Panc1 (cell line): ENCODE measurements at regions not wholly inside any gene's neighbourhood (a gene's known extent, or its start where the extent isn't known, plus 50 kb on each side); places are given as distances from the start of the nearest gene placed in this dataset.

Source experiments
- ATAC-seq: fragments of 200-7000 bp; cut with Tn5 transposase; 2 replicates; pipeline ENCODE4 v1.9.1; 2020; ENCODE audit warnings: mild to moderate bottlenecking, moderate library complexity
- BruUV-seq: library from RNA; stranded (reverse); fragments of 400-500 nt; replicated peaks from 2 replicates; lab custom pipeline; 2021; lab: Mats Ljungman, UMichigan
- CTCF ChIA-PET: fragments of 300-600 bp; sonication (Branson Sonifier 250); formaldehyde crosslinking; loops from one replicate; lab custom pipeline; 2022; ENCODE audit warnings: antibody characterized with exemption; lab: Charles Lee
- POLR2A ChIA-PET: fragments of 300-600 bp; sonication (Branson Sonifier 250); formaldehyde crosslinking; loops from one replicate; lab custom pipeline; 2022; ENCODE audit warnings: antibody characterized with exemption; lab: Charles Lee
- DNase-seq: peaks from one replicate; pipeline ENCODE4 v3.0.0-alpha.2; 2010; ENCODE audit warnings: low read depth, low spot score
- H3K27ac ChIP-seq: 2 replicates; pipeline ENCODE4 v1.5.1; 2011; ENCODE audit warnings: mild to moderate bottlenecking, low read length, inconsistent platforms
- H3K27me3 ChIP-seq: fragments of 200-500 bp; sonication (Bioruptor generic); 2 replicates; pipeline ENCODE4 v1.6.0; 2014; ENCODE audit warnings: low read length, inconsistent platforms; ENCODE audit not compliant: control insufficient read depth, insufficient read depth
- H3K36me3 ChIP-seq: fragments of 200-500 bp; sonication (Bioruptor generic); 2 replicates; pipeline ENCODE4 v1.5.1; 2014; ENCODE audit warnings: inconsistent platforms, mild to moderate bottlenecking, low read length, moderate library complexity; ENCODE audit not compliant: control insufficient read depth, insufficient read depth
- H3K4me1 ChIP-seq: 2 replicates; pipeline ENCODE4 v1.5.1; 2011; ENCODE audit warnings: inconsistent platforms, mild to moderate bottlenecking, low read length, moderate library complexity; ENCODE audit not compliant: control insufficient read depth, insufficient read depth
- H3K4me3 ChIP-seq, 2 experiments: 2 replicates each; pipeline ENCODE4 v1.5.1; 2011 to 2012; ENCODE audit warnings: low read depth in 2 of 2, low read length in 2 of 2, mild to moderate bottlenecking in 2 of 2, inconsistent platforms in 1 of 2, moderate library complexity in 1 of 2
- H3K9me3 ChIP-seq: fragments of 200-500 bp; sonication (Bioruptor generic); 2 replicates; pipeline ENCODE4 v1.5.1; 2014; ENCODE audit warnings: low read depth, mild to moderate bottlenecking, inconsistent platforms, low read length, moderate library complexity; ENCODE audit not compliant: control insufficient read depth, insufficient read depth
- CTCF ChIP-seq: fragments of 450-650 bp; IDR thresholded peaks from 2 replicates; pipeline ENCODE4 v1.5.1; 2017; ENCODE audit warnings: mild to moderate bottlenecking
- POLR2AphosphoS5 ChIP-seq: IDR thresholded peaks from 2 replicates; pipeline ENCODE4 v1.6.1; 2012; ENCODE audit warnings: mild to moderate bottlenecking, low read depth, low read length, moderate library complexity
- REST ChIP-seq, 2 experiments: IDR thresholded peaks; 2 replicates each; pipeline ENCODE4 v1.6.1; 2011 to 2012; ENCODE audit warnings: low read depth in 2 of 2, control low read depth in 1 of 2, low read length in 1 of 2, mild to moderate bottlenecking in 1 of 2, moderate library complexity in 1 of 2; ENCODE audit not compliant: insufficient read depth in 1 of 2
- SIN3A ChIP-seq: IDR thresholded peaks from 2 replicates; pipeline ENCODE4 v1.6.1; 2012; ENCODE audit warnings: low read depth, mild to moderate bottlenecking, low read length, moderate library complexity, borderline replicate concordance; ENCODE audit not compliant: insufficient read depth
- TCF7L2 ChIP-seq: IDR thresholded peaks from 2 replicates; pipeline ENCODE4 v1.6.1; 2011; ENCODE audit warnings: mild to moderate bottlenecking, low read depth, low read length, inconsistent platforms
- in situ Hi-C: cut with HindIII; loops from 2 replicates; pipeline ENCODE4 v1.10.0; 2016; ENCODE audit warnings: low sequenced_read_pairs, low pct_unique_long_range_greater_than_20kb
- intact Hi-C: fragments of 100-400 bp; cut with micrococcal nuclease; formaldehyde crosslinking; loops from one replicate; pipeline ENCODE4 v1.10.0; 2022; ENCODE audit not compliant: unreplicated experiment

GRCh38 chr18:73924836-73925235 lies 222.8 kb downstream of the FBXO15 start:
- Histone ChIP-seq H3K4me1 (no peaks in the 10 kb centered on the region), H3K36me3 (no peaks in the 10 kb centered on the region), H3K27ac (no peak overlapping the region), H3K9me3 (no peaks in the 10 kb centered on the region), H3K27me3 (peaks cover 8% of the 10 kb centered on the region; the same call in 1 of the 2 replicates), H3K4me3 (no peak overlapping the region)
- ATAC-seq (no peak), DNase-seq (no peak)
- intact Hi-C loops (no loop called here), in situ Hi-C loops (no loop called here)
- TF ChIP-seq SIN3A (no peak), POLR2AphosphoS5 (no peak), REST (IDR thresholded peaks at IDR 0.05; ENCODE audit: insufficient read depth in 1 of 2, low read depth in 2 of 2, low read length in 1 of 2) (no peak), TCF7L2 (no peak), CTCF (no peak)
- POLR2A ChIA-PET: no interaction called here
- no TSS peak for BruUV-seq
- CTCF ChIA-PET: no interaction called here

- TF ChIP-seq SIN3A (no peak), REST (IDR thresholded peaks at IDR 0.05; ENCODE audit: insufficient read depth in 1 of 2, low read depth in 2 of 2, low read length in 1 of 2) (no peak), CTCF (no peak), POLR2AphosphoS5 (no peak), TCF7L2 (no peak)
- Histone ChIP-seq H3K4me3 (no peak overlapping the region), H3K27me3 (peaks cover 7% of the 10 kb centered on the region; the same call in 1 of the 2 replicates), H3K4me1 (no peaks in the 10 kb centered on the region), H3K9me3 (no peaks in the 10 kb centered on the region), H3K36me3 (no peaks in the 10 kb centered on the region), H3K27ac (no peak overlapping the region)
- no TSS peak for BruUV-seq
- in situ Hi-C loops: no loop called here
- POLR2A ChIA-PET: no interaction called here
- ATAC-seq (no peak), DNase-seq (no peak)
- CTCF ChIA-PET: no interaction called here
- intact Hi-C loops: no loop called here
These were observed 223.3 kb downstream of the FBXO15 start for GRCh38 chr18:73924307-73924706.
